Activated T-cell treated with anti-CD3 and anti-CD28 coated beads, Interleukin-2, amount 50 U/mL, for 48 hours (primary cell): ENCODE measurements at regions not wholly inside any gene's neighbourhood (a gene's known extent, or its start where the extent isn't known, plus 50 kb on each side); places are given as distances from the start of the nearest gene placed in this dataset.

ENCODE experiments used
- DNase-seq, 2 experiments: peaks; one replicate each; pipeline ENCODE4 v3.0.0-alpha.2; 2020

DNA sequence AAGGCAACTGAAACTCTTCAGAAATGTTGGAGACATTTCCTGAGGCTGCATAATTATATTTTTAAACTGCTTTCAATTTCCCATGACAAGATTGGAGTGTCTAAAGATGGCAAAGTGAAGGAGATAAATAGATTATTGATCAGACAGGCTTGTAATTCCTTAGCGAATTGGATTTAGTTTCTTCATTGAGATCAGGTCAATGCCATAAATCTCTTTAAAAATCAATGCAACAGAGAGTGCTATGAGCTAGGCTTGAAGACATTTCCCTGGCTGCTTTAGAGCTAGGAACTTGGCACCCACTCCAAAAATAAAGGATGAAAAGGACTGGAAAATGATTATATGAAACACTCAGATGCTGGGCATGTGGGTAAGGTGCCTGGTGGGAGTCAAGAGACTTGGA is 828.4 kb downstream of the TLR4 start:
- no peak for DNase-seq

DNA sequence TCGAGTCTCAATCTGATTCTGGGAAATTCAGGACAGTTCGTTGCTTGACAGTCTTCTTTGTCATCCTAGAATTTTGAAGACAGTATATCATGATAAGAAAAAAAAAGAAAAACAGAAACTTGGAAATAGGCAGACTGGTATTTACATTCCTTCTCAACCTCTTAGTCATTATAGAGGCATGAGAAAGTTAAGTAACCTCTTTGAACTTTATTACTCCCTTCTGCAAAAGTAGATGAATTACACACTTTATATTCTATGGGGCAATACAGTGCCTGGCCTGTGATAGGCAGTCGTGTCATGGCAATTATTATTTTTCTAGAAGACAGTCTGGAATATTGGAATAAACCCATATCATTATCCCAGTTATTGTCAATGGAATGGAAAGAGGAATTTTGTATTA is 828.9 kb downstream of the TLR4 start:
- no peak for DNase-seq

DNA sequence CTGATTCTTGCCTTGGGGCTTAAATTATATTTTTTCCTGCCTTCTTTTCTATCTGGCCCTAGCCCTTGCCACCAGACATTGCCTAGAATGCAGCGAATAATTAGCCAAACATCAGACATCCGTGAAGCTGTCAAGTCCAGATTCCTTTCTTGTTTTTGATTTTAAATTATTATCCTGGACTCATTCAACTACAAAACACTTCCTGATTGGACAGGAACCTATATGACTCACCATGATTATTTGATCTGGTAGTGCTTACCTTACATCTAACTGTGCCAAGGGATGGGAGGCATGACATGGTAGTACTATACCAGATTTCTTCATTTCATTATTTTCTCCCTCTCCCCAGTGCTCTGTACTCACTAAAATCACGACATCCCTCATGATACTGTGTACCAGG is 829.6 kb downstream of the TLR4 start:
- DNase-seq: no peak

DNA sequence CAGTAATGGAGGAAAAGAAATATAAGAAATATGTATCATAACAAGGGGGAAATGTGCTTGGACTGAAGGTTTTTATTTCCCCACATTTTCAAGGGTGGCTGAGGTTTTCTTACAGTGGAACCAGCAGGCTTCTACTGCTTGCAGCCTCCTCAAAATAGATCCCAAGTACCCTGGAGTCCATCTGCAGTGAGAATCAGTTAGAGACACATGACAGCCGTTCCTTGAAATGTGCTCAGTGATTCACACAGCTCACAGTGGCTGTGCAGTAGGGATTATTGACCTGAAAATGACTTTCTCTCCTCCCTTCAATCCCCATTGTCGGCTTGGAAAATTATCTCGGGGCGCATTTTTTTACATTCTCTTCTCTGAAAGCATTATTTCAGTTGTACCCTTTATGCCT is 832.0 kb downstream of the TLR4 start:
- no peak for DNase-seq

DNA sequence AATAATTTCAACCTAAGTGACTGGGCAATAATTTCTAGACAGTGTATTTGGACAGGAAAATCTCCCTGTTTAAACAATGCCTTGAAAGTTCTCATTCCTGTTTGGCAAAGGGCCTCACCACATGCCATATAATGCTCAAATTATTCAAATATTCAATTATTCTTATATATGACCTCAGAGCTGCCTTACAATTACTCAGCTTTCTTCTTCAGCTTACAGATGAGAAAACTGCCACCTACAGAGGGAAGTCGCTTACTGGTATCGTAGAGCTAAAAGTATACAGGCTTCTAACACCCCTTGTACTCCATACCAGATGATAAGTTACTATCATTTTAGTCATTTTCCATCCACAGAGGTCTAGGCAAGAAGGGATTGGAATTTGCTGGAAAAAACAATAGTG is 830.3 kb downstream of the BRINP1 start:
- DNase-seq: no peak

DNA sequence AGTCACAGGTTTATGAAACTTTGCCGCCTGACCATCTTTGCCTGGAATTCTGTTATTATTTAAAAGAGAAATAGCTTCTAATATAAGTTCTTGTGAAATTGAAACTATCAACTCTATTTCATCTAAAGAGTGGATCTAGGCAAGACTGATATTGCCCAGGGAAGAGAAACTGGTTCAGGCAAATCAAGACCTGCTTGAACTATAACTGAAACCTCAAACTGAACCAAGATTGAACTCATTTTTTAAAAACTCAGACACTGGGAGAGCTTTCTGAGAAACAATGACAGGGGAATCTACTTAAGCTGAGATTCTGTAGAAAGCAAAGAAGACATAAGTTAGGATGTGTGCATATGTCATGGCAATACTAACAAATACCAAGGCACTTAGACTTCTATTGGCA is 815.8 kb downstream of the BRINP1 start:
- no peak for DNase-seq

DNA sequence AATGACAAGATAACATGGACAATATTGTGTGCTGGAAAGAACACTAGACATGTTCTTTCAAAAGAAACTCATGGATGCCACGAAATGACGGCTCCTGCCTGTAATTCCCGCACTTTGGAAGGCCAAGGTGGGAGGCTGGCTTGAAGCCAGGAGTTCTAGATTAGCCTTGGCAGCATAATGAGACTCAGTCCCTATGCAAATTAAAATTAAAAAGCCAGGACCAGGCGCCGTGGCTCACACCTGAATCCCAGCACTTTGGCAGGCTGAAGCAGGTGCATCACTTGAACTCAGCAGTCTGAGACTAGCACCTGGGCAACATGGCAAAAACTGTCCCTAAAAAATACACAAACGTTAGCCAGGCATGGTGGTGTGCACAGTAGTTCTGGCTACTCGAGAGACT is 814.2 kb downstream of the BRINP1 start:
- no peak for DNase-seq

DNA sequence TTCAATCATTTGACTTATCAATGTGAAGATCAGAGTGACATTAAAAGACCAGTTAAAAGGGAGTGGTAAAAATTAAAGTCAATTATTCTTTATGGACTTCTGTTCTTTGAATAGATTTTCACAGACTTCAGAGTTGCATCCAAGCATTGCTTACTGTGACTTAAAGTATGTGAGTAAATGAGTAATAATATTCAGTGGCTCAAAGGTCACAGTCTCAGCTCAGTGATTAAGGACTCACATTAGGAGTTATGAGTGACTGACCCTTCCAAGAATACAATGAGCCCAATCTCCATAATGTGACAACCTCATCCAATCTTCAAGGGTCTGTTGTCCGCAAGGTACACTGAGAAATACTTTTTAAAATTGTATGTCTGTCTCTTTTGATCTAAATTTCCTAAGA is 811.2 kb downstream of the BRINP1 start:
- no peak for DNase-seq

DNA sequence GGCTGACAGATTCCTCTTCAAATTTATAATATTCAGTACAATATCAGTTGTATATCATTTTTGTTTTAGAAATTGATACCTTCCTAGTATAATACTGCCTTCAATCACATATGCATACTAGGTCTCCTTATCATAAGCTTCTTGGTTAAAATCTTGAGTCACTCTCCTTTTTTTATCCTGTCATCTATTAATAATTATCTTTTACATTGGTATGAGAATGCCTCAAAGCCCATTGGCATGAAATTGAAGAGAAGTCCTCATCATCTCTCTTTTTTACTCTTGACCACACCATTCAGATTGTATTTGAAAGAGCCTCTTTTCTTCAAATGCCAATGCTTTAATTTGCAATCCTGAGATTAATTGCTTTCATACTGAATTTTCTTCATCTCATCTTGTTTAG is 810.3 kb downstream of the BRINP1 start:
- no peak for DNase-seq

DNA sequence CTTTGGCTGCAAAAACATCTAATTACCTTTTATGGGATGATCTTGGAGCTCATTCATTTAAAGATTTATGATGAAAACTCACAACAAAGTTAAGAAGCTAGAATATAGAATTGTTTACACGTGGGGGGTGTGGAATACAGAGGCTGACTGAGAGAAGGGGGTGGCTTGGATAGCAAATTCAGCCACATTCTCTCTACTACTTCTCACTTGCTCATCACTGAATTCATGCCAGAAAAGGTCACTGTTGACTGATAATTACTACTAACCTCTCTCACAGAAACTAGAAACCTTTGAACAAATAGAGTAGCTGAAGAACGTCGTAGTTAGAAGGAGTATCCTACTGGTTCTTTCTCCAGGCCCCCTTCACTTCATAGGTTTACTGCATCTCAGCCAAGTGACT is 808.2 kb downstream of the BRINP1 start:
- DNase-seq: no peak

DNA sequence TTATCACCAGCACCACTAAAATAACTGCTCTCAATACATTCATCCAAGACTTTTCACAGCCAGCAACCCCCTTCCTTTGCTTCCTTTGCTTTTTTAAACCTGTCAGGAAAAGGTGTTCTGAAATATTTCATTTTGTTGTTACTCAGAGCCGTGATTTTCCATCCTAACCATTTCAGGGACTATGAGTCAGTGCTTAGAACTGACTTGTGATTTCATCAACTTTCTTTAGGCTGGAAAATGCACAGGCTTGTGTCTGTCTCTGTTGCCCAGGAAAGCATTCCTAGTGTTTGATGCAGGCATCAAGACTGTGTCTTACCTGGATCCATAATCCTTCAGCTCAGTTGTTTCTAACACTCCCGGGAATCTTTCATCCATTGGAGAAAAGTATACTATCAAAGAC is 805.6 kb downstream of the BRINP1 start:
- DNase-seq: no peak

DNA sequence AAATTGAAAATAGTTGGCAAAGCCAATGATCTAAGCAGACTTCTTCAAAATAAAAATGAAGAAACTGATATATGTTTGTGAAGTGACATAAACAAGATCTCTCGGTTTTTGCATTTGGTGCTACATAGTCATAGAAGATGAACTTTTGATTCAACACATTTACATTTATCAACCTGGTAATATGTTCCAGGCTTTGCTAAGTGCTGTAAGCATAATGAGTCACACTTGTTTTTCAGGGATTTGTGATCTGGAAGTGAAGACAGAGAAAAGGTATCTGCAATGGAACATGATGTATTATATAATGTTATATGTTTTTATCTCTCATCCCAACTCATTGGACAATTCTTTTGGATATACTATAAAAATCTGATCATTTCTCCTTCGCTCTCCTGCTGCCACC is 801.4 kb downstream of the BRINP1 start:
- no peak for DNase-seq

DNA sequence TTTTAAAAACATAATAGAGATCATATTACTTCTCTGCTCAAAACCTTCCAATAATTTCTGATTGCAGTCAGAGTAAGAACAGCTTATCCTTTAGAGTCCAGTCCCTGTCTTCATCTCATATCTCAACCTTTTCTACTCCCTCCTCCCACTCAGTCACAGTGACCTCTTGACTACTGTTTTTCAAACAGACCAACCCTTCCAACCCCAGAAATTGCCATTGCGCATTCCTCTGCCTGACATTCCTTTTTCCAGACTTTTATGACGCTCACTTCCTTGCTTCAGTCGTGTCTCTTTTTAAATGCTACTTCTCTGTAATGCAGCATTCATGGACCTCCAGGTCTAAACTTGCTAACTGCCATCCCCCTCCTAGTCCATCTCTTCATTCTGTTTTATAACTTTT is 800.5 kb downstream of the BRINP1 start:
- no peak for DNase-seq

DNA sequence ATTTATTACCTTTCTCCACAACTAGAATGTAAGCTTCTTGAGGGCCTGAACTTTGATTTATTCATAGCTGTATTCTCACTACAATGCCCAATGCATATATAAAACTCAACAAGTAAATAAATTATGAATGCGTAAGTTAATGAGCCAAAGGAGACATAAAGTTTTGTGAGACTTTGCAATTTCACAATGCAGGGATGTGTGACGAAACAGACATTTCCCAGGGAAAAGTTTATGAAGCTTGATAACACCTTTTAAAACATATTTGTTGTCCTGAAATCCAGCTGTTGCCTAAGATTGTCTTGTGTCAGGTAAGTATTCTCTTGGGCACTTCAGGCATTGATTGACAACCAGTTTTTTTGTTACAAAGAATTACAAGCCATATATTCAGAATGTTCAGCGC is 800.1 kb downstream of the BRINP1 start:
- no peak for DNase-seq

DNA sequence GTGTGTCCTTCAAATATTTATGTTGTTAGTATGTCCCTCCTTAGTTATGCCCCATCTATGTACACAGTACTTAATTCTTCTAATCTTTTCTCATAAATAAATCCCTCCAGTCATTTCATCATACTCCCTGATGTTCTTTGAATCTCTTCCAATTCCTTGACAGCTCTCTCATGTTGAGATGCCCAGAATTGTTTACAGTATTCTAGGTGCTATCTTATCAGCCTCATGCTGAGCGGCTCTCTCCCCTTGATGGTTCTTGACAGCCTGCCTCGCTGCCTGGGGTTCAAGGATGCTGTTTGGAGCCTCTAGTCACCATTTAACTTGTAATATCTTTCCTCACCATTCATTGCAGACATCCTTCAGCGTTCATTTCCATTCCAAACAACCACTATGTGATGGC is 799.2 kb downstream of the BRINP1 start:
- no peak for DNase-seq

DNA sequence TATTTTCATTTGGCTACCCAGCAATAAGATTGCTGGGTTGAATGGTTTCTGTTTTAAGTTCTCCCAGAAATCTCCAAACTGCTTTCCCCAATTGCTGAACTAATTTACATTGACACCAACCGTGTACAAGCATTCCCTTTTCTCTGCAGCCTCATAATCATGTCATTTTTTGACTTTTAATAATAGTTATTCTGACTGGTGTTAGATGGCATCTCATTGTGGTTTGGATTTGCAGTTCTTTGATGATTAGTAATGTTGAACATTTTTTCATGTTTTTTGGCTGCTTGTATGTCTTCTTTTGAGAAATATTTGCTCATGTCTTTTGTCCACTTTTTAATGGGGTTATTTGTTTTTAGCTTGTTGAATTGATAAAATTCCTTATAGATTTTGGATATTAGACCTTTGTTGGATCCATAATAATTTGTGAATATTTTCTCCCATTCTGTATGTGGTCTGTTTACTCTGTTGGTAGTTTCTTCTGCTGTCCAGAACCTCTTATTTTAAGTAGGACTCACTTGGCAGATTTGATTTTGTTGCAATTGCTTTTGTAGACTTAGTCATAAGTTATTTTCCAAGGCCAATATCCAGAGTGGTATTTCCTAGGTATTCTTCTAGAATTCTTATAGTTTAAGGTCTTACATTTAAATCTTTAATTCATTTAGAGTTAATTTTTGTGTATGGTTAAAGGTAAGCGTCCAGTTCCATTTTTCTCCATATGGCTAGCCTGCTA is 793.7 kb downstream of the BRINP1 start:
- no peak for DNase-seq

DNA sequence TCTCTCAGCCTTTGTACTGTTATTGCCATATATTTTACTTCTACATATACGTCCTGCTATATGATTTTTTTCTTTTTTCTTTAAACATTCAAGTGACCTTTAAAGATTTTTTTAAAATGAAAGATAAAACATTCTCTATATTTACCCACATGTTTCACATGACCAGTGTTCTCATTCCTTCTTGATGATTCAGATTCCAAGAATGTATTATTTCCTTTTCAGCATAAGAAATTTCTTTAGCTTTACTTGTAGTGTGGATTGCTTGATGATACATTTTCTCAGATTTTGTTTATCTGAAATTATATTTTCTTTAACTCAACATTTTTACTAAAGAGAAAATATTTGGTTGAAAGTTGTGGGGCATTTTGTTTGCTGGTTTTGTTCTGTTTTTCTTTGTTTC is 792.1 kb downstream of the BRINP1 start:
- DNase-seq: no peak

DNA sequence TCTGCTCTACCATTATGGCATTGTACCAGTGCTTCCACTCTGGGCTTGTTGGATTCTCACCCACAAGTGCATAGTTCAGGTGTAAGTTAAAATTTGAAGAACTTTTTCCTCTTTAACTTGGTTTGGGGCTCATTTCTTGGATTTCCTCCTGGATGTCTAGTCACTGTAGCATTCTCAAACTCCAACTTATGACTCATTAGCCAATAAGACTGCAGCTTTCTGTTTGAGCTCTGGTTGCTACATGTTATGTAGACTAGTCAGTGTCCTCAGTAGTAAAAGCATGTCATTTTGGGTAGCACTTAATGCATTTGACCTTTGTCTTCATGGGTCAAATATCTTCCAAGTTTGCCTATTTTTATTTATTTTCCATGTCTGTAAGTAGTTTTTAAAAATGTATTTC is 790.8 kb downstream of the BRINP1 start:
- no peak for DNase-seq

DNA sequence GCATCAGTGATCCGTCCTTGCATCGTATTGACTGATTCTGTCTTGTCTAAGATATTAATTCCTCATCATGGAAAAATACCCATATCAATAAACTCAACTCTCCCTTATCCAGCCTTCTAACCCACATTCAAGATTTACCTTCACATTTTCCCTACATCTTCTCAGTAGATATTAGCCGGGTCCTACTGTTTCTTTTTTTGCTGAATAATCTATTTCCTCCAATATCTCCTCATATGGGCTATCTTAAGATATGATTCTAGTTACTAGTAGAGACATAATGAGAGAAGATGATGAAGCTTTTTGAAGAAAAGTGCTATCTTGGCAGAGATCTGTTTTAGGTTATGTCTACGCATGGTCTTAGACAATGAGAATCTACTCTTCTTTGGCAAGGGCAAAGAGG is 785.8 kb downstream of the BRINP1 start:
- no peak for DNase-seq

DNA sequence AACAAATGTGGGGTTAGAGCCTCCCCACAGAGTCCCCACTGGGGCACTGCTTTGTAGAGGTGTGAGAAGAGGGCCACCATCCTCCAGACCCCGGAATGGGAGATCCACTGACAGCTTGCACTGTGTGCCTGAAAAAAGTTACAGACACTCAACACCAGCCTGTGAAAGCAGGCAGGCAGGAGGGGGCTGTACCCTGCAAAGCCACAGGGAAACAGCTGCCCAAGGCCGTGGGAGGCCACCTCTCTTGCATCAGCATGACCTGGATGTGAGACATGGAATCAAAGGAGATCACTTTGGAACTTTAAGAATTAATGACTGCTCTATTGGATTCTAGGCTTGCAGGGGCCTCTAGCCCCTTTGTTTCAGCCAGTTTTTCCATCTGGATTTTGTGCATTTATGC is 782.3 kb downstream of the BRINP1 start:
- no peak for DNase-seq

DNA sequence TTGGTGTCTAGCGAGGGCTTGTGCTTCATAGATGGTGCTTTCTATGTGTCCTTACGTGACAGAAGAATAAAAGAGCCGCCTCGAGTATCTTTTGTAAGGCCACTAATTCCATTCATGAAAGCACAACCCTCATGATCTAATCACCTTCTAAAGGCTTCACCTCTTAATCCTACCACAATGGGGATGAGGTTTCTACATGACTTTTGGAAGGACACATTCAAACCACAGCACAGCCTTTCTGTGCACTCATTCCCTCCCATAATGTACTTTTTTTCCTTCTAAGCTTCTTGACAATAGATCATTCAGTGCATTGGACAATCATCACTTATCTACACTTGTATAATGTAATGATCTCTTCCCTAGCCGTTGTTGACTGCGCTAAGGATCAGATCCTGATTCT is 774.8 kb downstream of the BRINP1 start:
- DNase-seq: no peak

DNA sequence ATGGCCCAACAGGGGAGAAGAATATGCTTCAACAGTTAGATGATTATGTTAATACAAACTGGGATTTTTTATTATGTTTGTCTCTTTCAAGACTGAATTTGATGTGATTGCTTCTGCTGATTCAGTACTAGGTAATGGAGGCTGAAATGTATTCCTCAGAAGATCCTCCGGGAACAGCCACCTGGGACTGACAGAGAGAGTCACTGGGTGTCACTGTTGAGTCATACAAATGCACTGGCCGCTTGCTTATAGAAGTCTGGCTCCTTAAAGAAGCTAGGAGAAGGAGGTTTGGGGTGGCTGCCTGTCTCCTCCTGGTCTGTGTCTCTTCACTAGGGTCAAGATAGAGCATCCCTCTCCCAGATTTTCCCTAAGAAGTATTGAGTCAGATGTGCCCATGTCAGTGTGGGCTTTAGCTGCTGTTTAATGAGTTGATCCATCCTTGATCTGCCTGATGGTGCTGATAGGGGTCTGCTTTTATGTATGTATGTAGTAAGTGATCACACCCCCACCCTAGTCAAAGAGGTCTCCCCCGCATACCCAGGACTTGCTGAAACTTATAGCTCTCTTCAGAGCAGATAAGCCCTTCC is 773.4 kb downstream of the BRINP1 start:
- DNase-seq: no peak

DNA sequence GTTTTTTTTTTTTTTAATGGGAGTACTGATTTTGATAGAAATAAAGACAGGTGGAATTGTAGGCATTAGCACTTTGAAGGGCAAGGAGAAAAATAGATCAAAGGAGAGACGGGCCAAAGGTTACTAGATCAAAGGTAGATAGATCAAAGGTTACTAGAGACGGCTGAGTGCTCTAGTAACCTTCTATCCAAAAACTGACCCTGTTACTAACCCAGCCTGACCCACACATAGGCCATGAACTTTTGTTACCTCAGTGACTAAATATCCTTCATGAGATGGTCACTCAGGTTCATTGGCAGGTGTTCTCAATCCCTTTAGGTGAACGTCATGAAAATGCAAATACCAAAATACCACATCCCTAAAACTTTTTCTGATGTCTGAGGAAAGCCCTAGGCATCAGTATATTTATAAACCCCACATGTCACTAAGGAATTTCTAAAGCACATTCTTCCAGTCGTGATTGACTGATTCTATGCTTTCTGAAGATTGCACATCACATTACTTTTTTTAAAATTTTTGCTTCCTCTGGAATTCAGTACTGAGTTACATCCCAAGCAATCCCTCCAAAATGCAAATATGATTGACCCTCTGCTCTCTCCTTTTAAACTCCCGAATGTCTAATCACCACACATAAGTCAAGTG is 772.7 kb downstream of the BRINP1 start:
- DNase-seq: no peak

DNA sequence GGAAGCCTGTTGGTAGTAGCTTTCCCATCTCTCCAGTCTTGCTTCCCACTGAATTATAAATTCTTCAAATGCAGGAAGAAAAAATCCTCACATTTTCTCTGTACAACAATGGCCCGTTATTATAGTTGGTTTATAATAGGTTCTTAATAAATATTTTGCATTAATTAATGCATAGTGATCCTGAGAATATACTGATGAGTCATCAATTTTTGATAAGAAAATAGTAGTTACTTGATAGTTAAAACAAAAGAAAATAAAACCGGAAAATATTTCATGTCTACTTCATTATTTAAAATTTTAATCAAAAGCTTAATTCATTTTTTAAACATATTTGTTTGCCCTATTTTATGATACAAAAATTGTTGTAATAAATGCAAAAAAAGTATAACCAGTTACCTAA is 762.6 kb downstream of the BRINP1 start:
- DNase-seq: no peak
